BLaER1 (cell line): ENCODE measurements at regions not wholly inside any gene's neighbourhood (a gene's known extent, or its start where the extent isn't known, plus 50 kb on each side); places are given as distances from the start of the nearest gene placed in this dataset.

Experiments
- H3K27ac ChIP-seq: shearing (Covaris generic); formaldehyde crosslinking; 2 replicates; pipeline ENCODE4 v1.8.1; 2022
- H3K27me3 ChIP-seq: shearing (Covaris generic); formaldehyde crosslinking; 2 replicates; pipeline ENCODE4 v1.8.1; 2022
- H3K36me3 ChIP-seq: shearing (Covaris generic); formaldehyde crosslinking; 2 replicates; pipeline ENCODE4 v1.8.1; 2022
- H3K4me1 ChIP-seq: shearing (Covaris generic); formaldehyde crosslinking; 2 replicates; pipeline ENCODE4 v1.8.1; 2022
- H3K4me2 ChIP-seq: shearing (Covaris generic); formaldehyde crosslinking; 2 replicates; pipeline ENCODE4 v1.8.1; 2022
- H3K4me3 ChIP-seq: shearing (Covaris generic); formaldehyde crosslinking; 2 replicates; pipeline ENCODE4 v1.8.1; 2022
- H3K9ac ChIP-seq: shearing (Covaris generic); formaldehyde crosslinking; 2 replicates; pipeline ENCODE4 v1.8.1; 2022
- H3K9me3 ChIP-seq: shearing (Covaris generic); formaldehyde crosslinking; 2 replicates; pipeline ENCODE4 v1.8.1; 2022
- H4K20me1 ChIP-seq: shearing (Covaris generic); formaldehyde crosslinking; 2 replicates; pipeline ENCODE4 v1.8.1; 2022
- Cebpa-rat ChIP-seq: shearing (Covaris generic); IDR thresholded peaks from 2 replicates; pipeline ENCODE4 v1.8.1; 2022

GRCh38 chr6:159455700-159456274 lies 237.3 kb downstream of the SOD2 start:
- no peaks in the 10 kb centered on the region for H3K9me3 ChIP-seq
- H3K36me3 ChIP-seq: no peaks in the 10 kb centered on the region
- 0 out of 2 replicates have a peak overlapping the region, but pooled peaks have one; percentile 3 for H3K4me2 ChIP-seq
- no peaks in the 10 kb centered on the region for H3K27me3 ChIP-seq
- H3K4me1 ChIP-seq: no peaks in the 10 kb centered on the region
- H3K27ac ChIP-seq: no peak overlapping the region
- TF ChIP-seq Cebpa-rat: no peak
- H3K9ac ChIP-seq: no peak overlapping the region
- no peak overlapping the region for H3K4me3 ChIP-seq
- H4K20me1 ChIP-seq: no peaks in the 10 kb centered on the region

DNA sequence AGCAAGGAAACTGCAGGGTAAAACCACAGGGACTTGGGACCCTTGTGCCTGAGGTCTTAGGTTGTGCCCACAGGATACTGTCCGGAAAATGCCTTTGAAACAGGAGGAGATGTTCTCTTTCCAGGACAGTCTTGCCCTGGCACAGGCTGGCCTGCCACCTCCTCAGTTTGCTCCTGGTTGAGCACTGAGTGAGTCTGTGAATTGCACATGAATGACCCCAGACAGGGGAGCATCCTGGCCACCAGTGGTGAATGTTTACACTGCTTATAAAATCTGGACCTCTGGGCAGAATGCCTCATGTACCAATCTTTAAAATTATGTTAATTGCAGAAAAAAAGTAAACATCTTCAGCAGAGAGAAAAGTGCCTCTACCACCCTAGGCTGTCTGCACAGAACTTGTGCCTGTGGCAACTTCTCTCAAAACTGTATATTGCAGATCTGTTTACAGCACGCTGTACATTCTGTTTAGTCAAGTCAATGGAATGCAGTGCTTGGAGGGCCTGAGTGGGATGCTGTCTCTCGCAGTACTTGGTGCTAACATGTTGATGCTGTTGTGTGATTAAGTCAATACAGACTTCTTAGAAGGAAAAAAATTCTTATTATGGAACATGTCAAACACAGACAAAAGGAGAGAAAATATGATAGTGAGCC lies 242.1 kb downstream of the SOD2 start:
- Histone ChIP-seq H3K4me3 (no peak overlapping the region), H3K9me3 (no peaks in the 10 kb centered on the region), H3K9ac (no peak overlapping the region), H3K4me1 (no peaks in the 10 kb centered on the region), H3K36me3 (no peaks in the 10 kb centered on the region), H4K20me1 (no peaks in the 10 kb centered on the region), H3K27me3 (no peaks in the 10 kb centered on the region), H3K4me2 (no peak overlapping the region), H3K27ac (no peak overlapping the region)
- TF ChIP-seq Cebpa-rat: no peak

- no peaks in the 10 kb centered on the region for H3K36me3 ChIP-seq
- no peak overlapping the region for H3K4me2 ChIP-seq
- H3K9me3 ChIP-seq: no peaks in the 10 kb centered on the region
- H4K20me1 ChIP-seq: no peaks in the 10 kb centered on the region
- no peak overlapping the region for H3K27ac ChIP-seq
- H3K4me1 ChIP-seq: no peaks in the 10 kb centered on the region
- H3K9ac ChIP-seq: no peak overlapping the region
- H3K27me3 ChIP-seq: 0 out of 2 replicates have a peak, but pooled peaks cover 3% of the 10 kb centered on the region
- H3K4me3 ChIP-seq: no peak overlapping the region
- TF ChIP-seq Cebpa-rat: no peak
These were observed 246.7 kb downstream of the SOD2 start for GRCh38 chr6:159446340-159446739.

DNA sequence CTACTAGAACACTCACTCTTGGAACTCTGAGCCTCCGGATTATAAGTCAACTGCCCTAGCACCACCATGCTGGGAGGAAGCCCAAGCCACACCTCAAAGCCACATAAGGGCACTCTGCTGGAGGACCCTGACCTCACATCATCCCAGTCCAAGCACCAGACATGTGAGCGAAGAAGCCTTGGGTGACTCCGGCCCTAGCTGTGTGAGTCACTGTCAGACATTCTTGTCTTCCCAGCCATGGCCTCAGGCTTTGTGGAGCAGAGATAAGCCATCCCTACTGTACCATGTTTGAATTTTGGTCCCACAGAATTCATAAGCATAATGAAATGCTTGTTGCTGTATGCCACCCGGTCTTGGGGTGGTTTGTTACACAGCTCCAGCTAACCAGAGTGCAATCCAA lies 247.7 kb downstream of the SOD2 start:
- no peaks in the 10 kb centered on the region for H3K36me3 ChIP-seq
- no peaks in the 10 kb centered on the region for H3K9me3 ChIP-seq
- no peak overlapping the region for H3K27ac ChIP-seq
- H3K9ac ChIP-seq: no peak overlapping the region
- H4K20me1 ChIP-seq: no peaks in the 10 kb centered on the region
- no peak overlapping the region for H3K4me3 ChIP-seq
- H3K4me2 ChIP-seq: no peak overlapping the region
- H3K27me3 ChIP-seq: 0 out of 2 replicates have a peak, but pooled peaks cover 3% of the 10 kb centered on the region
- H3K4me1 ChIP-seq: no peaks in the 10 kb centered on the region
- no peak for TF ChIP-seq Cebpa-rat

- no peaks in the 10 kb centered on the region for H4K20me1 ChIP-seq
- no peak overlapping the region for H3K27ac ChIP-seq
- TF ChIP-seq Cebpa-rat: no peak
- no peaks in the 10 kb centered on the region for H3K9me3 ChIP-seq
- no peak overlapping the region for H3K4me3 ChIP-seq
- H3K27me3 ChIP-seq: 0 out of 2 replicates have a peak, but pooled peaks cover 3% of the 10 kb centered on the region
- no peak overlapping the region for H3K9ac ChIP-seq
- H3K4me1 ChIP-seq: no peaks in the 10 kb centered on the region
- no peak overlapping the region for H3K4me2 ChIP-seq
- no peaks in the 10 kb centered on the region for H3K36me3 ChIP-seq
These were observed 248.8 kb downstream of the SOD2 start for GRCh38 chr6:159444056-159444760.

GRCh38 chr6:159443417-159443920 lies 249.6 kb downstream of the SOD2 start:
- no peaks in the 10 kb centered on the region for H3K36me3 ChIP-seq
- no peak overlapping the region for H3K4me2 ChIP-seq
- no peaks in the 10 kb centered on the region for H3K4me1 ChIP-seq
- 0 out of 2 replicates have a peak, but pooled peaks cover 3% of the 10 kb centered on the region for H3K27me3 ChIP-seq
- H3K4me3 ChIP-seq: no peak overlapping the region
- no peaks in the 10 kb centered on the region for H4K20me1 ChIP-seq
- no peak overlapping the region for H3K9ac ChIP-seq
- TF ChIP-seq Cebpa-rat: no peak
- no peaks in the 10 kb centered on the region for H3K9me3 ChIP-seq
- no peak overlapping the region for H3K27ac ChIP-seq

- no peak overlapping the region for H3K27ac ChIP-seq
These were observed 251.4 kb downstream of the SOD2 start for GRCh38 chr6:159441704-159441981.

DNA sequence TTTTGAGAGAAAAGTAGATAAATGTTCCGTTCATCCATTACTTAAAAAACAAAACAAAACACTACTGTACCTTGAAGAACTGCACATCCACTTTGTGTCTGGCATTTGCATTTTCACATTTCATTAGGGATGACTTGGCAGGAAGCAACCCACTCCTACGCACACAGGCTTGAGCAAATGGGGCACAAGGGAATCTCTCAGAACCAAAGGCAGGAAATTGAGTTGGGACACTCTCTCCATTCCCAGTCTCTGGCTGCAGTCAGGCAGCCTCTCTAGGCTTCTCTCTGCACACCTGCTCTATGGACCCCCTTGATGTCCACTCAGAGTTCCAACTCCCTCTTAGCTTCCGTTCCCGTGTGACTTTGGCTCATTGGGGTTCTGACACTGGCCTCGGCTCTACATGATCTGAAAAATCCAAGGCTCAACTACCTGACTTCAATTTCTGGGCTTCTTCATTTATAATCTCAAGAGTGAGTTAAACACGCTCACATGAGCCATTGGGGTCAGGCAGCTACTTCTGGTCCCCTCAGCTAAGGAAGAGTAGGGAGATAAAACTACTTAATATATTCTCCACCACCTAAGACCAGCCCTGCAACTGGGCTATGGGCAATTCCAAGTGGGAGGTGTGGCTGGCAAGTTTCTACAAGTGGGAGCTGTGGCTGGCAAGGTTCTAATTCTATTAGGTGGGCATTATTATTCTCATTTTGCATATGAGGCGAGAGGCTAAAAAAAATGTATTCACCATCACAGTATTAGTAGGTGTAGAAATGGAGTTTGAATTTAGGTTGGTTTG lies 251.9 kb downstream of the SOD2 start:
- Histone ChIP-seq H3K9ac (no peak overlapping the region), H3K4me2 (no peak overlapping the region), H3K9me3 (no peaks in the 10 kb centered on the region), H4K20me1 (no peaks in the 10 kb centered on the region), H3K27ac (no peak overlapping the region), H3K27me3 (0 out of 2 replicates have a peak, but pooled peaks cover 3% of the 10 kb centered on the region), H3K4me1 (no peaks in the 10 kb centered on the region), H3K4me3 (no peak overlapping the region), H3K36me3 (no peaks in the 10 kb centered on the region)
- TF ChIP-seq Cebpa-rat: no peak

More at GRCh38 chr6:159441704-159441981, 251.4 kb downstream of the SOD2 start:
- no peaks in the 10 kb centered on the region for H3K36me3 ChIP-seq
- TF ChIP-seq Cebpa-rat: no peak
- no peak overlapping the region for H3K4me3 ChIP-seq
- no peak overlapping the region for H3K9ac ChIP-seq
- H3K9me3 ChIP-seq: no peaks in the 10 kb centered on the region
- H4K20me1 ChIP-seq: no peaks in the 10 kb centered on the region
- H3K27me3 ChIP-seq: 0 out of 2 replicates have a peak, but pooled peaks cover 3% of the 10 kb centered on the region
- no peak overlapping the region for H3K4me2 ChIP-seq
- H3K4me1 ChIP-seq: no peaks in the 10 kb centered on the region

GRCh38 chr6:159440349-159440748 lies 252.7 kb downstream of the SOD2 start:
- Histone ChIP-seq H3K27me3 (0 out of 2 replicates have a peak, but pooled peaks cover 3% of the 10 kb centered on the region), H3K4me3 (no peak overlapping the region), H3K27ac (no peak overlapping the region), H3K36me3 (no peaks in the 10 kb centered on the region), H4K20me1 (no peaks in the 10 kb centered on the region), H3K4me2 (no peak overlapping the region), H3K4me1 (no peaks in the 10 kb centered on the region), H3K9me3 (no peaks in the 10 kb centered on the region), H3K9ac (no peak overlapping the region)
- no peak for TF ChIP-seq Cebpa-rat
